ENCODE measurements at regions not wholly inside any gene's neighbourhood (a gene's known extent, or its start where the extent isn't known, plus 50 kb on each side); places are given as distances from the start of the nearest gene placed in this dataset.

DNA sequence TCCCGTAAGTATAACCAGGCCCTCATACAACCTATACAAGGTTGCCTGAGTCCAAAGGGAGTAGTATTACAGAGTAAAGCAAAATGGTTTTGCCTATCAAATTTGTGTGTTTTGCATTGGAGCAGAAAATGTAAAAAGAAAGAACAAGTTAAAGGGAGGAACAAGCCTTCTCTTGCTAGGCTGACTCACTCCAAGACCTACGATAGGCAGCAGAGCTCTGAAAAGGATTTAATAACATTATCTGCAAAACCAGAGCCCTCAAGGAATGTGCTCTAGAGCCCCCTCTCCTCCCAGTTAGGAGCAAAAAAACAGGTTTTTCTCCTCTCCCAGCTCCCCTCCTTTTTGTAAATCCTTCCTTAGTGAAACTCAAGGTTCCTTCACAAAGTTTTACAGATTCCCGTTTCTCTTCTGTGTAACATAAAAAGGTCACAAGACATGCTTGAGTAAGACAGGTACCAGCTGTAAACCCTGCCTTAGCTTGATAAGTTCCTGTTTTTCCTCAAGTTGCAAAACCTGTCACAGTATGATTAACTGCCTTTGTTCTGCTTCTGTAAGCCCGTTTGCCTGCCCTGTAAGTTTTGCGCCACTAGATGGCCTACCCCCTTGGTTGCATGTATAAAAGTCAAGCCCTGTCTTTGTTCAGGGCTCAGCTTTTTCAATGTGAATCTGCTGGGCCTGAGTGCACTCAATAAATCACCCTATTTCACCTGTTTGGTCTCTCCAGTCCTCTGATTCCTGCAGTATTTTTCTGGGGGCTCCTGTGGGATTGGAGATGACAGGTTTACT lies 498.2 kb downstream of the KCNA4 start:
- TF ChIP-seq, protein P1, sequence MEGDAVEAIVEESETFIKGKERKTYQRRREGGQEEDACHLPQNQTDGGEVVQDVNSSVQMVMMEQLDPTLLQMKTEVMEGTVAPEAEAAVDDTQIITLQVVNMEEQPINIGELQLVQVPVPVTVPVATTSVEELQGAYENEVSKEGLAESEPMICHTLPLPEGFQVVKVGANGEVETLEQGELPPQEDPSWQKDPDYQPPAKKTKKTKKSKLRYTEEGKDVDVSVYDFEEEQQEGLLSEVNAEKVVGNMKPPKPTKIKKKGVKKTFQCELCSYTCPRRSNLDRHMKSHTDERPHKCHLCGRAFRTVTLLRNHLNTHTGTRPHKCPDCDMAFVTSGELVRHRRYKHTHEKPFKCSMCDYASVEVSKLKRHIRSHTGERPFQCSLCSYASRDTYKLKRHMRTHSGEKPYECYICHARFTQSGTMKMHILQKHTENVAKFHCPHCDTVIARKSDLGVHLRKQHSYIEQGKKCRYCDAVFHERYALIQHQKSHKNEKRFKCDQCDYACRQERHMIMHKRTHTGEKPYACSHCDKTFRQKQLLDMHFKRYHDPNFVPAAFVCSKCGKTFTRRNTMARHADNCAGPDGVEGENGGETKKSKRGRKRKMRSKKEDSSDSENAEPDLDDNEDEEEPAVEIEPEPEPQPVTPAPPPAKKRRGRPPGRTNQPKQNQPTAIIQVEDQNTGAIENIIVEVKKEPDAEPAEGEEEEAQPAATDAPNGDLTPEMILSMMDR (conservative IDR thresholded peaks at IDR 0.05; ENCODE audit: low read length) = no peak; the same call in 1 of the 2 replicates
- TF ChIP-seq EZH2phosphoT487 (IDR thresholded peaks at IDR 0.05; ENCODE audit: borderline replicate concordance) = no peak

Measured in Loucy (cell line).